ENCODE measurements at regions not wholly inside any gene's neighbourhood (a gene's known extent, or its start where the extent isn't known, plus 50 kb on each side); places are given as distances from the start of the nearest gene placed in this dataset.

- H3K4me1 ChIP-seq (ENCODE audit: control insufficient read depth, extremely low read depth, insufficient read depth, low read length), result no peaks in the 10 kb centered on the region
- no TSS peak for BruUV-seq (replicated peaks)
- H3K9me1 ChIP-seq (replicated peaks; ENCODE audit: control insufficient read depth, extremely low read depth, insufficient read depth, low read length), result no peaks in the 10 kb centered on the region
- no peak overlapping the region for H3K9ac ChIP-seq (replicated peaks; ENCODE audit: extremely low read depth, insufficient read depth, low read length)
- POLR2A ChIA-PET, result no interaction called here
- no peaks in the 10 kb centered on the region for H4K20me1 ChIP-seq (replicated peaks; ENCODE audit: control insufficient read depth, extremely low read depth, insufficient read depth, low read length)
- no peak for FAIRE-seq
- no peak overlapping the region for H3K4me2 ChIP-seq (ENCODE audit: insufficient read depth, low read length)
- dilution Hi-C loops (cut with MboI; ENCODE audit: extremely low pct_ligation_motif_present, low sequenced_read_pairs), result no loop called here
- no peaks in the 10 kb centered on the region for H3K9me3 ChIP-seq (replicated peaks; ENCODE audit: control insufficient read depth, insufficient read depth, low read length)
- no peak for TF ChIP-seq MYC (IDR thresholded peaks at IDR 0.05; ENCODE audit: low read depth, low read length)
- no peak for TF ChIP-seq JUN (IDR thresholded peaks at IDR 0.05; ENCODE audit: borderline replicate concordance, insufficient read depth, insufficient read length, low read depth)
- TF ChIP-seq GATA2 (IDR thresholded peaks at IDR 0.05; ENCODE audit: insufficient read depth, insufficient read length, low read depth, low read length), result no peak
- TF ChIP-seq EZH2 (IDR thresholded peaks at IDR 0.05; ENCODE audit: borderline replicate concordance, low read depth, low read length, severe bottlenecking), result no peak
- no peak for TF ChIP-seq CTCF (IDR thresholded peaks at IDR 0.05; ENCODE audit: extremely low read depth in 1 of 2, insufficient read depth in 1 of 2, low read depth in 1 of 2, low read length in 2 of 2)
- no peak for TF ChIP-seq POLR2A (IDR thresholded peaks at IDR 0.05; ENCODE audit: low read depth, low read length)
- TF ChIP-seq POLR2AphosphoS5 (IDR thresholded peaks at IDR 0.05; ENCODE audit: insufficient read depth, low read depth, low read length), result no peak
- TF ChIP-seq MAX (IDR thresholded peaks at IDR 0.05; ENCODE audit: insufficient read depth, insufficient read length), result no peak
- TF ChIP-seq FOS (IDR thresholded peaks at IDR 0.05; ENCODE audit: borderline replicate concordance, insufficient read depth, low read length), result no peak
- H2AFZ ChIP-seq (ENCODE audit: low read depth, low read length), result no peak overlapping the region
- no peaks in the 10 kb centered on the region for H3K79me2 ChIP-seq (ENCODE audit: control insufficient read depth, insufficient read depth, low read length)
- CTCF ChIA-PET, result no interaction called here
- no peak overlapping the region for H3K4me3 ChIP-seq (replicated peaks in 1 of 3; ENCODE audit: insufficient read depth in 1 of 3, low read depth in 1 of 3, low read length in 3 of 3)
- intact Hi-C loops (cut with micrococcal nuclease), result no loop called here
- no peak overlapping the region for H3K27ac ChIP-seq (ENCODE audit: insufficient read depth, low read depth, low read length)
- no peak for DNase-seq (ENCODE audit: low read depth, low spot score)
- H3K27me3 ChIP-seq (ENCODE audit: control insufficient read depth in 2 of 2, insufficient read depth in 2 of 2, low read length in 2 of 2), result no peaks in the 10 kb centered on the region
- no peaks in the 10 kb centered on the region for H3K36me3 ChIP-seq (ENCODE audit: control insufficient read depth in 2 of 2, extremely low read depth in 1 of 2, insufficient read depth in 2 of 2, low read length in 2 of 2)
These were observed 290.1 kb upstream of the PRDM1 start for GRCh38 chr6:105795913-105796517.
